AG09319 (cell line): ENCODE measurements at regions not wholly inside any gene's neighbourhood (a gene's known extent, or its start where the extent isn't known, plus 50 kb on each side); places are given as distances from the start of the nearest gene placed in this dataset.

Experiments
- DNase-seq: peaks from one replicate; pipeline ENCODE4 v3.0.0-alpha.2; 2010; ENCODE audit warnings: low read depth; ENCODE audit errors: extremely low read depth
- CTCF ChIP-seq: IDR thresholded peaks from 2 replicates; pipeline ENCODE4 v1.5.1; 2011; ENCODE audit warnings: low read depth, mild to moderate bottlenecking, inconsistent platforms, low read length, moderate library complexity

- TF ChIP-seq CTCF = no peak
- DNase-seq = no peak
Measured at GRCh38 chr4:52358883-52359321, 300.2 kb downstream of the USP46 start.

GRCh38 chr4:52366191-52366590, 292.9 kb downstream of the USP46 start:
- TF ChIP-seq CTCF = no peak
- no peak for DNase-seq

- no peak for TF ChIP-seq CTCF
- DNase-seq = no peak
Measured at GRCh38 chr4:52366621-52367020, 292.5 kb downstream of the USP46 start.

- DNase-seq = no peak
- TF ChIP-seq CTCF = no peak
Measured at GRCh38 chr4:52367282-52367830, 291.7 kb downstream of the USP46 start.

- no peak for DNase-seq
- no peak for TF ChIP-seq CTCF
Measured at GRCh38 chr4:52368895-52369294, 290.2 kb downstream of the USP46 start.

- DNase-seq = no peak
- no peak for TF ChIP-seq CTCF
Measured at GRCh38 chr4:52369649-52370048, 289.5 kb downstream of the USP46 start.

- TF ChIP-seq CTCF = no peak
- no peak for DNase-seq
Measured at GRCh38 chr4:52370576-52370975, 288.5 kb downstream of the USP46 start.
